Activated CD4-positive, CD25-positive, alpha-beta regulatory T cell treated with anti-CD3 and anti-CD28 coated beads, Interleukin-2, amount 50 U/mL, for 24 hours (primary cell): ENCODE measurements at regions not wholly inside any gene's neighbourhood (a gene's known extent, or its start where the extent isn't known, plus 50 kb on each side); places are given as distances from the start of the nearest gene placed in this dataset.

ENCODE experiments used
- ATAC-seq, 2 donors: fragments of 150-1000 bp; cut with Tn5 transposase; one replicate each; pipeline ENCODE4 v1.10.0; 2021; ENCODE audit warnings: mild to moderate bottlenecking in 1 of 2, moderate library complexity in 1 of 2

DNA sequence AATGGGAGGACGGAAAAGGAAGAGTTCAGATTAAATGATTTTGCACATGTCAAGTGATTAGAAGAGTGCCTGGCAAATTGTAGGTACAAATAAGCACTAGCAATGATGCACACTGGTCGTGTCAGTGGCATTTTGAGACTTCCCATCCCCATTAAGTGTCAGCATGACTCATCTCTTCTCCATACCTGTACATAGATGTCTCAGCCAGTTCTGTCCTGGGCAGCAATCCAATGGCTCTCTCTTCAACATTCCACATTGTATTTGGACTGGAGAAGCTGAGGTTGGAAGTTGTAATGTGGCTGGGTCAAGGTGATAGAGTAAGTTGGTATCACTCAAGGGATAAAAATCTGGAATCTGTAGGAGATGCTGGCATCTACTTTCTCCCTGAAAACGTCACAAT, 742.7 kb downstream of the VRK1 start:
- ATAC-seq, result no peak

DNA sequence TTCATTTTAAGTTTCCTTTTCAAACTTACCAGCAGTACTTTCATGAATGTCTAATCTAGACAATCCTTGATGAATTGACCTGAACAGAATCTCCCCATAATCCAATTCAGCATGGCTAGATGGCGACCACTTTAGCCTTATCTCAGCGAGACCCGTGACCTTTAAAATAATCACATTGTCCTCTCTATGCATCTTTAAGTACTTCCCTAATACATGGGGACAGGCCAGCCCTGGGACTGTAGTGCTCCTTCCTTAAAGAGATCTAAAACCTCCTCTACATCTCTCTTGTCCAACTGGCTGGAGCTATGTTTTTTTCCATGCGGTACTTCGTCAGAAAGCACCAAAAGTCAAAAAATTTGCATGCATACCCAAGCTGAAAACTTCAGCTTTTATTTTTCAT, 746.0 kb downstream of the VRK1 start:
- ATAC-seq, result no peak

DNA sequence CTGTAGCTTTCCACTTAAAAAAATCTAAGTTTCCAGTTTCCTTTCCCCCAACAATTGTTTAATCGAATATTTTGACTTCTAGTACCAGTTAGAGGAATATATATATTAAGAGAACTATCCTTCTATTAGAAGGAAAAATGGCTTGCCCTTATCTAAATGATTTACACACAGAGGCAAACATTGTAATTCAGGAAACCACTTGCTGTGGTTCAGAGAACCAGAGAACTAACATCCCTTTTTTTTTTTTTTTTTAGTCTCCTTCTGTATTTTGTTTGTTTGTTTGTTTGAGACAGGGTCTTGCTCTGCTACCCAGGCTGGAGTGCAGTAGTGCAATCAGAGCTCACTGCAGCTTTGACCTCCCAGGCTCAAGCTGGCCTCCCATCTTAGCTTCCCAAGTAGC, 746.6 kb downstream of the VRK1 start:
- no peak for ATAC-seq

DNA sequence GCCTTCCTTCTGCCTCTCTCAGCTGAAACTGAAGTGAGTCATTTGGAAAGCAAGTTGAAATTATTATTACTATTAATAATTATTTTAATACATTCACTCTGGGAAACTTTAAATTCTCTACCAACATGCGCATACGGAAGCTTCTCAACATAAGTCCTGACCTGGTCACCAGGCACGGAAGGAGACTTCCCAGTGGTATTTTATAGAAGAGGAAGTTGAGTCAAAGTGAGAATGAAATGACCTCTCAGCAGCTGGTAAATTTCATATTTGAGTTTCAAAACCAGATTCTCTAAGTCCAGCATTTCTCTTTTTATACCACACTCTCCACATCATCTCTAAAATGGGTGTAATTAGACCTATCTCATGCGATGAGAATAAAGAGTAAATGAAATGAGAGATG, 747.4 kb downstream of the VRK1 start:
- ATAC-seq, result no peak

DNA sequence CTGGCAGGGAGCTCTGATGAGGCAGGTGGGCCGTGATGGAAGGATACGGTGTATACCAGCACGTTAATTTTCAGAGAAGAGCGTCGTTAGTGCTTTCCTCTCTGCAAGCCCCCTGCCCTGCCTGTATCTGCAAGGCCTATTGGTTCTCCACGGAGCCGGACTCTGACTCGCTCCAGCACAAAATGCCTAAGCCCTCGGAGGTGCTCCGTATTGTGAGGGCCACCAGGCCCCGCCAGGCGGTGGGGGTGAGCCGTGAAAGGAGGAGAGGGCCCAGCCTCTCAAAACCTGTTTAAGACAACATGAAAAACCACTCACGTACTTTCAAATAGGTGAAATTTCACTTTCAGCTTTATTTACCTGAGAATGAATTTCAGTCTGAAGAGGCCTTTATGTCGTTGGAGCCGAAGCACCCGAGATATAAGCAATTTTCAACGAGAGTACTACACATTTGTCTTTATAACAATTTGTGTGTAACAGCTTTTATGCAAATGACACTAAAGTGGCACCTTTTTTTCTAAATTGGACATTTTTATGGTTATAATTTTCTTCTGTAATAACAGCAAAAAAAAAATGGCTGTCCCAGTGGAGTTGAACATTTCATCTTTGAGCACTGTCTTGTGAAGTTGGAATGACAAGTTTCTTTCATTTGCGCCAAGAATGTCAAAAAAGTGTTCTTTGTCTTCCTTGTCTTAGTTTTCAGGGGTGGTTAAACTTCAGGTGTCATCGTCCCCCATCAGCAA, 749.5 kb downstream of the VRK1 start:
- no peak for ATAC-seq

DNA sequence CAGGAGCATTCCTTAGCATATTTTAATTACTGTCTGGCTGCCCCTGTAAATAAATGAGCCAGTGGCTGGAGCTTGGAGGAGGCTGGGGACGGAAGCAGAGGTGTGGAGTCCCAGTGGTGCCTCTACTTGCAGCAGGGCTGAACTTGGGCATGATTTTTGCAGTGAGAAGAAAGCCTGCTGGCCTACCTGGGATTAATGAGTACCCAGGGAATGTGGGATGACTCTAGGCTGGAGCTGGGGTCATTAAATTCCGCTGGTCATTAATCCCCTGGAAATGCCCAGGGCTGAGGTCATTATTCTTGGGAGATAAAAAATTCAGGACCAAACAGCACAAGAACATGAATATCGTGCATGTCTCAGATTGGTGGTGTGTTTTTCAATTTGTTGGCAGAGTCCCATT, 753.3 kb downstream of the VRK1 start:
- ATAC-seq, result no peak

DNA sequence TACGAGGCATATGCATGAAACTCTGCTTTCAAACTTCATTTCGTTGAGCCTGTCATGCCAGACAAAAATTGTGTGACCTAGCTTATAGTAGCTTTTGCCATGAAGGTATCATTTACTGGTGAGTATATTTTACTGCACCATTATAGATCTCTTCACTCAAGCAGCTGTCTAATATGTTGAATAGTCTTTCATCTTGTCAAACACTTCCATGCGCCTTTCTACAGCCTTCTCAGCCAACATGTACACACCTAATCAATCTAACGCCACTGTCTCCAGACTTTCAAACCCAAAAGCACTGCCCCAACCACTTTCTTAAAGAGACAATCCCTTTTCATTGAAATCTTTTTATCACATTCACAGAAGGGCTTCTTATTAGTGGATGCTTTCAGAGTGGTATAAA, 757.4 kb downstream of the VRK1 start:
- ATAC-seq, result no peak

DNA sequence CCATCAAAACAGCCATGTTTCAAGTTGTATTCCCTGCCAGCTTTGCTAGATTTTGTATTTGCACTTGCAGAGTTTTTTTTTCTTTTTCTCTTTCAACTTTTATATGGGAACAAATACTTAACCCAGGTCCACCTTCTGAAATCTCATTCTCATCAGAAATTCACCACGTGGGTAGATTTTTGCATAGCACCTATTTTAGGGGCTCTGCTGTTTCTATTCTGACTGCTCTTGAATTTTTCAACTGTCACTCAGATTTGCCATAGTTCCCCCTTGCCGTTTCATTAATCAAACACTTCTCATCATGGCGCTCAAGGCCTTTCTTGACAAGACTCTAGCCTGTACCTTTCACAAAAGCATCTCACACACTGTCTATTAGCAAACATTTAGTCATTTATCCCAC, 767.2 kb downstream of the VRK1 start:
- no peak for ATAC-seq

DNA sequence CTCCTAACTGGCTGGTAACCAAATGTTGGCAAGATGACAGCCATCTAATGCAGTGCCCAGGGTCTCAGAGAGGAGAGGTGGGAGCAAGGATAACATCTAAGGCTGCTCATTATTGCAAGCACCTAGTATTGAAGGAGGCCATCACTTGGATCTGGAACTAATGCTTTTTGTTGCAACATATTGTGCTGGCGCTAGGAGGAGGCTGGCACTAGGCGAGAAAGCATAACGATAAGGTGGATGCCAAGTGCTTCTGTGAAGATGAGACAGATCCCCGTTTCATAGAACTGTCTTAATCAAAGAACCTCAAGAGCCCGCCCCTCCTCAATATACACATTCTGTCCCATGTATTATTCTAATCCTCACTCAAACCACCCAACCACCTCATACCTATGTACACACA, 774.0 kb downstream of the VRK1 start:
- ATAC-seq, result no peak

DNA sequence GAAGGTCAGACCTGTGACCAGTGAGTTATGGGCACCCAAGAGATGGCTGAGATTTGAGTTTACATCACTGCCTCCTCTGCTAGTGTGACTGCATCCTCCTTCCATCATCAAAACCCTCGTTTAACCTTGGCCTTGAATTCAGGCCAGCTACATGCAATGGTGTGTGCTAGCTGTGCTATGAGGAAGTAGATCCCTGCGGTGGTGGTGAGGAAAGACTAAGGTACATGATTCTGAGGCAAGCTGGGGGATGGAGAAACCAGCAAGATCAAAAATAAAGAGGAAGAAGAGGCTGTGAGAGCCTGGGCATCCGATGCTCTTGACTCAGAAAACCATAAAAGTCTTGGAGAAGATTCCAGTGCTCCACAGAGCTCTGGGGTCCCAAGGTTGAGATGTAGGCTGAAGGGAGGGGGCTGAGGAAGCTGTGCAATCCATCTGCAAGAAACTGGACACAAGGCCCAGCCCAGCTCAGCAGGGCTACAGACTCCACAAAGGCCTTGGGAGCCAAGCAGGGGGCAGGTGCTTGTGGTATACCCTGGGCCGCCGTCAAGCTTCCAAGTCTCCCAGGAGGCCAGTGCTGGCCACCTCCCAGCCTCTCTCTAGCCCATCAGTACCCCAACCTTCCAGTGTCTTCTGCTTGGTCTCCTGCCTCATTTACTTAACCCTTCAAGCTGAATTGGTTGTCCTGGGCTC, 774.8 kb downstream of the VRK1 start:
- ATAC-seq, result no peak

DNA sequence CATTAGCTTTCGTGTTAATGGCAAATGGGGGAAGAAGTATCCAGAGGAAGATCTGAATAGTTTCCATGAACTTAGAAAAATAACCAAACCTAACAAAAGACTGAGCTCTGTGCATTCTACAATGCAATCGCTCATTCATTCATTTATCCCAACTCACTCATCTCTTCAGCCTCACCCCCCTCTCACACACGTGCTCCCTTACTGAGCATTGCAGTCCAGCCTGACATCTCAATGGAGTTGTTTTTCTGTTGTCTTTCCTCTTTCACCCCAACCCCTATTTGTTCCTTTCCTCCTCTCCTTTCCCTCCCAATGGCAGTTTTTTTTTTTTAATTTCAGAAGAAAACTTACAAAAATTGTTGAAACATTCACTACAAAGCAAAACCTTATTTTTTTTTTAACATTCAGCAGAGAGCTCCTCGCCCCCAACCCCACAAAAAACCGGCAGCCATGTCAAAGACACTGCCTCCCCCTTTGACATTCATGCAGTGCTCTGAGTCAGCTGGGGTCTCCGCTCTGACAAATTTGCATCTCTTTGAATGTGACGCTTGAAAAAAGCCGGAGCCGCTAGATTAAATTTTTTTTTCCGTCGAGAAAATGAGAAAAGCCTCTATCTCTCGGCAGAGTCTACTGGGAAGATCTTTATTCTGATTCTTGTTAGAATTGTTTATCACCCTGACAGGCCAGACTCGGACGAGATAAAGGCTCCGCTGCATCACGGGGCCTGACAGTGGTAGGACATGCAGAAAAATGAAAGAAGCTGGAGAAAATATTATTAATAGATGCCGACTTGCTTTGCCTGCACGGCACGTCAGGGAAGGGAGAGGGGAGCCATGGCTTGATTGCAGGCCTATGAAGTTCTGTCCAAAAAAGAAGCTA, 775.6 kb downstream of the VRK1 start:
- no peak for ATAC-seq

DNA sequence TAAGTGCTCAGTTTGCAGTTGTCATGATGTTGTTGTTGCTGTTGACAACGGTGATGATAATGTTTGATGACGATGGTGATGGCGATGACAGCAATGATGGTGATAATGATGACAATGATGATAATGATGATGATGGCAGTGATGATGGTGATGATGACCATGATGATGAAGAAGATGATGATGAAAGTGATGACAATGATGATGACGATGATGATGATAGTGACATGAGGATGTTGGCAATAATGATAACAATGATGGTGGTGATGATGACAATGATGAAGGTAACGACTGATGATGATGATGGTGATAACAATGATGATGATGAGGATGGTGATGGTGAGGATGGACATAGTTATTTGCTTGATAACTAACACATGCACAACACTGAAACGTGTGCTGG, 778.5 kb downstream of the VRK1 start:
- ATAC-seq, result no peak

DNA sequence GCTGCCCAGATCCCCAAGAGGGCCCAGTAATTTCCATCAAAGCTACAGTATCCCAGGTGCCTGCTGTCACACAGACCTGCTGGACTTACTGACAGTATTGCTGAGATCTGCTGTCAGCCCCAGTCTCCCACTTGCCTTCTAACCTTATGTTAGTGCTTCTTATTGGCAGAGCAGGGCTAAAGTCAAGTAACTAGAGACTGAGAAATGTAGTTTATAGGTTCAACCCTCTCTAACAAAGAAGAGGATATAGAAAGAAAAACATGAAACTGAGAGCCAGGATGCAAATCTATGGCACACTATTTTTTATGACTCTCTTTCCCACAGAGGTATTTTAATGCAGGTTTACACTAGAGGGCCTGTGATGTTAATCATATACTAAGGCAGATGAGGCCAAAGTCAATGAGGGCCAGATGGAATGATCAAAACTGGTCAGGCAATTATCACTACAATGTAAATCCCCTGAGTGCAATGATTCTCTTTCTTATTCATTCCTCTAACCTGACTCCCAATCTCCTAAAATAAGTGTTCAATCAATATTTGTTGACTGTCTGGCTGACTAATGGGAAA, 781.9 kb downstream of the VRK1 start:
- no peak for ATAC-seq

DNA sequence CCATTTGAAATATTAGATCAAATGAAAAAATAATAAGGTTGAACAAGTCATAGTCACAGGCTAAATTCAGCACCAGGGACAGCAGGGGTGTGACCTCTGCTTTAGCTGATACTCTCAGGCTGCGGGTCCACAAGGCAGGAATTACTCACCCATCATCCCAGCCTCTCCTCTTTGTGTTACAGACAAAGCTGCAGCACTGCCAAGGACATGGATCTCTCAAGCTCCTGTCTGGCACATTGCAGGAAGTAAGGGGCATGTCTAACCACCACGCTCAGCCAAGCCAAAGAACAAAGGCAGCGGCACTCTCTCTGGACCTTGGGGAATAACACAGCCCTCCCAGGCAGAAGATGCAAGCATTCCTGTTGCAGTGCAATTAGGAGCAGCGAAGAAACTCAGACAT, 783.8 kb downstream of the VRK1 start:
- no peak for ATAC-seq

DNA sequence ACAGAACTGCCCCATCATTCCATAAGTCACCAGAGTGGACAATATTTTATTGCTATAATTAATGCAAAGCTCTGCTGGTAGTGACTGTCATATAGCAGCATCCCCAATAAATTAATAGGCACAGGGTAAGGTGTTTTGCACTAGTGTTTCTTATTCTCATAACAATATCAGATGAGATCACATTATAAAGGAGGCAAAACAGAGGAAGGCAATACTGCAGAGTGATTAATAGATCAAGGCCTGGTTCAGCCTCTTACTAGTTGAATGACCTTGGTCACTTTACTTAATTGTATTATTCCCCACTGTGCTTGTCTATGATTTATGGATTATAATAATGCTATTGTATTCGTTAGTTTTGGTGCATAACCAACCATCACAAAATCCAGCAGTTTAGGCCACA, 784.8 kb downstream of the VRK1 start:
- no peak for ATAC-seq

DNA sequence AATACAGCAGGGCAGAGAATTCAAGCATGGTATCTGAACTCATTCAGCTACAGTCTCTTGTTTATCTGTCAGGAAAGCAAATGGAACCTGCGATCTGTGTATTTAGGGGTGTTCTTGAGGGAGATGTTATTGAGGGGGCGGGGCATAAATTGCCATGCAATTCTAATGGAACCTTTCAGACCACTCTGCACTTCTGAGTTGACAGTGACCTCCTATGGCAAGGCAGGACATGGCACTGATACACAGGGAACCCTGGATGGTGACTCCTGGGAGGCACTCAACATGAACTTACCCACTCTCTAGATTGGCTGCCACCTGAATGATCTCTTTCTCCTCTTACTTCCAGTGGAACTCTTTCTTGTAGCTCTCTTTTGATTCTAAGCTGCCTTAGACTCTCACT, 787.3 kb downstream of the VRK1 start:
- ATAC-seq, result no peak

DNA sequence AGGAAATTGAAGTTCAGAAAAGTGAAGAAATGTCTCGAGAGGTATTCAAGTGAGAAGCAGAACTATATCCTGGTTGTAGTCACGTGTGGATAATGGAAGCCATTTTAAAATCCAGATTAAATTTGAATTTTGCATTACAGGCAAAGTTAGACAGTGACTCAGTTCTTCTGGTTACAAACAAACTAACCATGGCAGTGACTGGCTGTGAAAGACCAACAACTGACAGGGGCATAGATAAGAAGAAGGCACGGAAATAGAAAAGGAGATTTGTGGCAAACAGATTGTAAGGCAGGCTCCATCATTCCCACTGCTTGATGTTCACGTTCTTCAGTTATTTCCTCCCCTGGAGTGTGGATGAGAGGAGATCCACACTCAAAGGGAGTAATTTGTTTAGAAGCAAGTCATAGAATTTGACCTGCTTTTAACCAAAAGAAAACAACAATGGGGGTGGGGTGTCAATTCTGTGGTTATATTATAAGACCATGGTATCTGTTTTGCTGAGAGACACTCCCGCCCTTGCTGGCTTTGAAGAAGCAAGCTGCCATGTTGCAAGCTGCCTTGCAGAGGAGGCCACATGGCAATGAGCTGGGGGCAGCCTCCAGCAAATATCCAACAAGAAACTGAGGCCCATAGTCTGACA, 795.3 kb downstream of the VRK1 start:
- ATAC-seq, result no peak

DNA sequence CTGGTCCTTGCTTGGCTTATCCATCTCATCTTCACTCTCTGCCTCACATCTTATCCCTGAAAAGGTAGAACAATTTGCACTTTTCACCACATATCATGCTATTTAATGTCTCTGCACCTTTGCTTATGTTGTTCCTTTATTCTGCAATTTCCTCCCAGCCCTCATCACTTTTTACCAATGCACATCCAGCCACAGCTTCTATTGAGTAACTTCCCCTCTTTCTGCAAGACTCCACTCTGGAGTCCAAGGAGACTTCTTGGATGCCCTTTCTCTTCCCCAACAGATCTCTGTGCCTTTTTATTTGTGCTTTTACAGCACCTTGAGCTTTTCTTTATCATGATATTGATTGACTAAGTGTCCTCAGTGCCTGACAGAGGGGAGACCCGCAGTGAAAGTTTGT, 797.1 kb downstream of the VRK1 start:
- ATAC-seq, result no peak

DNA sequence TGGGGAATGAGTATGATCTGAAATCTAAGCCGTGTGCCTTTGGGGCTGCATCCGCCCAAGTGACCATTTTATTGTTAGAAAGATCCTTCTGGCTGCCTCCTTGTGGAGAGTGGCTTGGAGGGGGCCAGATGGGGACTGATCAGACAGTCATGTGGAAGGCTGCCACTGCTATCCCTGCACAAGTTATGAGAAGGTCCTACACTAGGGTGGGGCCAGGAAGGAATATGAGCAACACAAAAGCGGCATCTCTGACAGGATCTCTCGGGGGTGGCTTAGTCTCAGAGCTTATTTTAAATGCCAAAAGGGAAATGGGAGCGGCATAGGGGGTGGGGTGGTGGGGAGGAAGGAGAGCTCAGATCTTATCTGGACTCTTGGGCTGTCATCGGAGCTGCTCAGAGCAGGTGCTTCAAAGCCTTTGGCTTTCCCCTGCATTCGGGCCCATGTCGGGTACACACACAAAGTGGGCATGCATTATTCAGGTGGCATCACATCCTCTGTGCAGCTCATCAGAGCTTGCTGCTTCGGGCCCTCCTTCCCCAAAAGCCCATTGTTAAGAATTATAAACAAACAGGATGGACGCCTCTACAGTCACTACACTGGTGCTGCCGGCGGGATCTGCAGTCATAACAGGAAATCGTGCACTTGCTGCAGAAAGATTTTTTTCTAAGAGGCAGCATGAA, 805.4 kb downstream of the VRK1 start:
- peak; percentile 69 to 73 for ATAC-seq

DNA sequence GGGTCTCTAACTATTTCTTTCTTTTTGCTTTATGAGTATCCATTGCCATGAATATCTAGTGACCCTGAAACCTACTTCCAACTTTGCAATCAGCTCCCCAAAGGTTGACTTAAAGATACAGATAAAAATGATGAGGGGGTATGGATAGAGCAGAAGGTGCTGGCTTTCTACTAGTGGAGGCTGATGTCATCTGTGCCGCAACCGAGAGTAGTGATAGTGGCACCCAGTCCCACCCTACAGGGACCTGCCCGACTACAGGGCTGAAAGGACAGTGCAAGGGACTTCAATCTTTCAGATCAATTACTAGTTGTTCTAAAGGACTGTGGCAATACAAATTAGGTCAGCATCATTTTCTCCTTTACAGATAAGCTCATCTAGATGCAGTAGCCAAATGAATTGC, 806.0 kb downstream of the VRK1 start:
- ATAC-seq, result peak; percentile 73

DNA sequence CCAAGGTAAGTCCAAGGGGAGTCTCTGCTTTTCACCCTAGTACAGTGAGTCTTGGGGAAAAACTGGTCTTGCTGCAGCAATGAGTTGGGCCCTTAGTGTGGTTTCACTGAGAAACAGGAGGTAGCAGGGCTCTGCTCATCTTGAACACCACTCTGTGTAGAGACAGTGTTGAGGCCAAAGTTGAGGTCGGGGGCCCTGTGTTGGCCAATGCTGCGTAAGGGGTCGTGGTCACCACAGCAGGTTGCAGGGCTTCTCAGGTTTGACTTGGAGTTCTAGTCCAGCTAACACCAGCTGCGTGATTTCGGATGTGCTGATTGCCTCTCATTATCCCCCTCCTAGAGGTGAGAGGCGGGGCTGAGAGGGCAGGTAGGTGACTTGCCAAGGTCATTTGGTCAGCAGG, 807.5 kb downstream of the VRK1 start:
- ATAC-seq, result no peak

DNA sequence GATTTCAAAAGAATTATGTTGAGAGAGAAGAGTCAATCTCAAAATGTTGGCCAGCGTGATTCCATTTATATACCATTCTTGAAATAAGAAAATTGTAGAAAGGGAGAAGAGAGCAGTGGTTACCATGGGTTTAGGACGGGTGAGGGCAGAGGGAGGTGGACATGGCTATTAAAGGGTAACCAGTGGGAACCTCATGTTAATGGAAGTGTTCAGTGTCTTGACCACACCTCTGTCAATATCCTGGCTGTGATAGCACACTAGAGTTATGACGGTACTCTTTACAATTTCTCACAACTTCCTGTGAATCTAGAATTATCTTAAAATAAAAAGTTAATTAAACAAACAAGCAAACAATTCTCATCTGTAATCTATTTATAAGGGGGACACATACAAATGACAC, 821.2 kb downstream of the VRK1 start:
- ATAC-seq, result no peak
